ENCODE measurements at regions not wholly inside any gene's neighbourhood (a gene's known extent, or its start where the extent isn't known, plus 50 kb on each side); places are given as distances from the start of the nearest gene placed in this dataset.

DNA sequence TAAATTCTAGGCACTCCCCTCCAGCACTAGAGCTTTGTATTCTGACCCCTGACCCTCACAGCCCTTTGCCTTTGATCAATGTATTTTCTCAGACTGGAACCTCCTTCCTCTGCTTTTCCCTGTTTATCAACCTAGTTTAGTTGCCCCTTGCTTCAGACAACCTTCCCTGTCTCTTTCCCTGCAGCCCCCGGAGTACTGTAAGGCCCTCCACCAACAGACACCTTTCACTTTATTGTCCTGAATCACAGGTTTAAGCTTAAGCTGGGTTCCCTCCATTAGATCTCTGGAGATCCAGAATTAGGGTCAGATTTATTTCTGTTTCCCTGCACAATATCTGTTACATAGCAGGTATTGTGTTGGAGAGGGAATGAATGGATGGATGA lies 140.2 kb downstream of the DDX1 start:
- no peak overlapping the region for H3K4me3 ChIP-seq
- H3K27me3 Mint-ChIP-seq (ENCODE audit: insufficient read depth, low read depth, poor library complexity): peaks cover 4% of the 10 kb centered on the region
- H3K36me3 Mint-ChIP-seq (ENCODE audit: low read depth): no peaks in the 10 kb centered on the region
- no peaks in the 10 kb centered on the region for H3K9me3 Mint-ChIP-seq
- no peaks in the 10 kb centered on the region for H3F3A ChIP-seq (replicated peaks; ENCODE audit: low read depth)
- H3K79me2 ChIP-seq (replicated peaks; ENCODE audit: insufficient read depth): no peaks in the 10 kb centered on the region
- no peak for ATAC-seq
- no peak overlapping the region for H3K4me3 Mint-ChIP-seq
- H3K4me2 ChIP-seq: no peak overlapping the region
- DNase-seq (ENCODE audit: low spot score): no peak
- no peaks in the 10 kb centered on the region for H4K20me1 ChIP-seq (replicated peaks; ENCODE audit: insufficient read depth)
- no peak overlapping the region; the same call in 1 of the 2 replicates for H2AFZ ChIP-seq
- no peaks in the 10 kb centered on the region for H3K27me3 ChIP-seq (ENCODE audit: insufficient read depth)
- no peaks in the 10 kb centered on the region for H3K9me2 ChIP-seq (ENCODE audit: insufficient read depth)
- H3K4me1 Mint-ChIP-seq: peaks cover 18% of the 10 kb centered on the region
- no peak for TF ChIP-seq JUNB (IDR thresholded peaks at IDR 0.05; ENCODE audit: unreplicated experiment)
- no peak for TF ChIP-seq ZNF331 (CRISPR knock-in tag; IDR thresholded peaks at IDR 0.05; ENCODE audit: low read depth)
- no peak overlapping the region for H3K27ac ChIP-seq (ENCODE audit: low read depth)
- no peak overlapping the region for H3K27ac Mint-ChIP-seq
- no peaks in the 10 kb centered on the region for H3K36me3 ChIP-seq (ENCODE audit: insufficient read depth)
- H3K4me1 ChIP-seq (ENCODE audit: insufficient read depth): no peaks in the 10 kb centered on the region

DNA sequence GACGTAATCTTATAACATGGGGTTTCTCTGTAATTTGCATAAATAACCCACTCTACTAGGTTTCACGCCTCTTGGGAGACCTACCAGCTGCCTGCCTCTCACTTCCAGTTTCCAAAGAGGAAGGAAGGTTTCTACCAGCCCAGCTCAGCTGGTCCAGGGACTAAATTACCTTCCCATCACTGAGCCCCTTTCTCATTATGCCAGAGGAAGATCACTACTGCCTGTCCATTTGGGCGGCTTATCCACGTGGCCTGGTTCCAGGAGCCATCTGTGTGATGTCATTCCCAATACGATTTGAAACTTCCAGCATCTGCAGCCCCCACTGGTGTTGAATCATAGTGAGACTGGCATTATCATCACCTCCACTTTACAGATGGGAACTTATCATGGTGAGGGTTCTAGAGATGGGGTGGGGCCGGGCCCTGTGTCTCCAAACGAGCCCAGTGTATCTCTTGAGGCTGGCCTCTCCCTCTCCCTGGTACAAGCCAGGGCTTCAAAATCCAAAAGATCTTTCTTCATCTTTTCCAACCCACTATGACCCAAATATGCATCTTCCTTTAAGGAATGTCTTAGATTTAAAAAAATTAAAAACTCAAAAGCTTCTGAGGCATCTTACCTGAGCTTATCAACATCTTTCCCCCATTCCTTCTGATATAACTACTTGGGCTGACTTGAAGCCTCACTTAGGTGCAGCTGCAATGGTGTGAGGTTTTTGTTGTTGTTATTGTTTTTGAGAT lies 140.8 kb downstream of the DDX1 start:
- Mint-ChIP-seq H3K36me3 (ENCODE audit: low read depth) (no peaks in the 10 kb centered on the region), H3K27ac (no peak overlapping the region), H3K4me3 (no peak overlapping the region), H3K9me3 (no peaks in the 10 kb centered on the region), H3K4me1 (peaks cover 18% of the 10 kb centered on the region), H3K27me3 (ENCODE audit: insufficient read depth, low read depth, poor library complexity) (peaks cover 4% of the 10 kb centered on the region)
- ATAC-seq: no peak
- no peaks in the 10 kb centered on the region for H3K4me1 ChIP-seq (ENCODE audit: insufficient read depth)
- no peaks in the 10 kb centered on the region for H3K79me2 ChIP-seq (replicated peaks; ENCODE audit: insufficient read depth)
- TF ChIP-seq JUNB (IDR thresholded peaks at IDR 0.05; ENCODE audit: unreplicated experiment) (no peak), CREB1 (CRISPR knock-in tag; IDR thresholded peaks at IDR 0.05; ENCODE audit: low read depth) (no peak), EZH2phosphoT487 (IDR thresholded peaks at IDR 0.05; ENCODE audit: unreplicated experiment) (no peak), STAT1 (IDR thresholded peaks at IDR 0.05; ENCODE audit: unreplicated experiment) (no peak), EZH2 (IDR thresholded peaks at IDR 0.05; ENCODE audit: low read depth, unreplicated experiment) (no peak), ZNF331 (CRISPR knock-in tag; IDR thresholded peaks at IDR 0.05; ENCODE audit: low read depth) (no peak)
- TF ChIP-seq, protein P1, sequence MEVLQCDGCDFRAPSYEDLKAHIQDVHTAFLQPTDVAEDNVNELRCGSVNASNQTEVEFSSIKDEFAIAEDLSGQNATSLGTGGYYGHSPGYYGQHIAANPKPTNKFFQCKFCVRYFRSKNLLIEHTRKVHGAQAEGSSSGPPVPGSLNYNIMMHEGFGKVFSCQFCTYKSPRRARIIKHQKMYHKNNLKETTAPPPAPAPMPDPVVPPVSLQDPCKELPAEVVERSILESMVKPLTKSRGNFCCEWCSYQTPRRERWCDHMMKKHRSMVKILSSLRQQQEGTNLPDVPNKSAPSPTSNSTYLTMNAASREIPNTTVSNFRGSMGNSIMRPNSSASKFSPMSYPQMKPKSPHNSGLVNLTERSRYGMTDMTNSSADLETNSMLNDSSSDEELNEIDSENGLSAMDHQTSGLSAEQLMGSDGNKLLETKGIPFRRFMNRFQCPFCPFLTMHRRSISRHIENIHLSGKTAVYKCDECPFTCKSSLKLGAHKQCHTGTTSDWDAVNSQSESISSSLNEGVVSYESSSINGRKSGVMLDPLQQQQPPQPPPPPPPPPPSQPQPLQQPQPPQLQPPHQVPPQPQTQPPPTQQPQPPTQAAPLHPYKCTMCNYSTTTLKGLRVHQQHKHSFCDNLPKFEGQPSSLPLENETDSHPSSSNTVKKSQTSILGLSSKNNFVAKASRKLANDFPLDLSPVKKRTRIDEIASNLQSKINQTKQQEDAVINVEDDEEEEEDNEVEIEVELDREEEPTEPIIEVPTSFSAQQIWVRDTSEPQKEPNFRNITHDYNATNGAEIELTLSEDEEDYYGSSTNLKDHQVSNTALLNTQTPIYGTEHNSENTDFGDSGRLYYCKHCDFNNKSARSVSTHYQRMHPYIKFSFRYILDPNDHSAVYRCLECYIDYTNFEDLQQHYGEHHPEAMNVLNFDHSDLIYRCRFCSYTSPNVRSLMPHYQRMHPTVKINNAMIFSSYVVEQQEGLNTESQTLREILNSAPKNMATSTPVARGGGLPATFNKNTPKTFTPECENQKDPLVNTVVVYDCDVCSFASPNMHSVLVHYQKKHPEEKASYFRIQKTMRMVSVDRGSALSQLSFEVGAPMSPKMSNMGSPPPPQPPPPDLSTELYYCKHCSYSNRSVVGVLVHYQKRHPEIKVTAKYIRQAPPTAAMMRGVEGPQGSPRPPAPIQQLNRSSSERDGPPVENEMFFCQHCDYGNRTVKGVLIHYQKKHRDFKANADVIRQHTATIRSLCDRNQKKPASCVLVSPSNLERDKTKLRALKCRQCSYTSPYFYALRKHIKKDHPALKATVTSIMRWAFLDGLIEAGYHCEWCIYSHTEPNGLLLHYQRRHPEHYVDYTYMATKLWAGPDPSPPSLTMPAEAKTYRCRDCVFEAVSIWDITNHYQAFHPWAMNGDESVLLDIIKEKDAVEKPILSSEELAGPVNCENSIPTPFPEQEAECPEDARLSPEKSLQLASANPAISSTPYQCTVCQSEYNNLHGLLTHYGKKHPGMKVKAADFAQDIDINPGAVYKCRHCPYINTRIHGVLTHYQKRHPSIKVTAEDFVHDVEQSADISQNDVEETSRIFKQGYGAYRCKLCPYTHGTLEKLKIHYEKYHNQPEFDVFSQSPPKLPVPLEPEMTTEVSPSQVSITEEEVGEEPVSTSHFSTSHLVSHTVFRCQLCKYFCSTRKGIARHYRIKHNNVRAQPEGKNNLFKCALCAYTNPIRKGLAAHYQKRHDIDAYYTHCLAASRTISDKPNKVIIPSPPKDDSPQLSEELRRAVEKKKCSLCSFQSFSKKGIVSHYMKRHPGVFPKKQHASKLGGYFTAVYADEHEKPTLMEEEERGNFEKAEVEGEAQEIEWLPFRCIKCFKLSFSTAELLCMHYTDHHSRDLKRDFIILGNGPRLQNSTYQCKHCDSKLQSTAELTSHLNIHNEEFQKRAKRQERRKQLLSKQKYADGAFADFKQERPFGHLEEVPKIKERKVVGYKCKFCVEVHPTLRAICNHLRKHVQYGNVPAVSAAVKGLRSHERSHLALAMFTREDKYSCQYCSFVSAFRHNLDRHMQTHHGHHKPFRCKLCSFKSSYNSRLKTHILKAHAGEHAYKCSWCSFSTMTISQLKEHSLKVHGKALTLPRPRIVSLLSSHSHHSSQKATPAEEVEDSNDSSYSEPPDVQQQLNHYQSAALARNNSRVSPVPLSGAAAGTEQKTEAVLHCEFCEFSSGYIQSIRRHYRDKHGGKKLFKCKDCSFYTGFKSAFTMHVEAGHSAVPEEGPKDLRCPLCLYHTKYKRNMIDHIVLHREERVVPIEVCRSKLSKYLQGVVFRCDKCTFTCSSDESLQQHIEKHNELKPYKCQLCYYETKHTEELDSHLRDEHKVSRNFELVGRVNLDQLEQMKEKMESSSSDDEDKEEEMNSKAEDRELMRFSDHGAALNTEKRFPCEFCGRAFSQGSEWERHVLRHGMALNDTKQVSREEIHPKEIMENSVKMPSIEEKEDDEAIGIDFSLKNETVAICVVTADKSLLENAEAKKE (CRISPR knock-in tag; IDR thresholded peaks at IDR 0.05): no peak
- TF ChIP-seq, protein P2, sequence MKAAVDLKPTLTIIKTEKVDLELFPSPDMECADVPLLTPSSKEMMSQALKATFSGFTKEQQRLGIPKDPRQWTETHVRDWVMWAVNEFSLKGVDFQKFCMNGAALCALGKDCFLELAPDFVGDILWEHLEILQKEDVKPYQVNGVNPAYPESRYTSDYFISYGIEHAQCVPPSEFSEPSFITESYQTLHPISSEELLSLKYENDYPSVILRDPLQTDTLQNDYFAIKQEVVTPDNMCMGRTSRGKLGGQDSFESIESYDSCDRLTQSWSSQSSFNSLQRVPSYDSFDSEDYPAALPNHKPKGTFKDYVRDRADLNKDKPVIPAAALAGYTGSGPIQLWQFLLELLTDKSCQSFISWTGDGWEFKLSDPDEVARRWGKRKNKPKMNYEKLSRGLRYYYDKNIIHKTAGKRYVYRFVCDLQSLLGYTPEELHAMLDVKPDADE (IDR thresholded peaks at IDR 0.05): no peak
- TF ChIP-seq, protein P3, sequence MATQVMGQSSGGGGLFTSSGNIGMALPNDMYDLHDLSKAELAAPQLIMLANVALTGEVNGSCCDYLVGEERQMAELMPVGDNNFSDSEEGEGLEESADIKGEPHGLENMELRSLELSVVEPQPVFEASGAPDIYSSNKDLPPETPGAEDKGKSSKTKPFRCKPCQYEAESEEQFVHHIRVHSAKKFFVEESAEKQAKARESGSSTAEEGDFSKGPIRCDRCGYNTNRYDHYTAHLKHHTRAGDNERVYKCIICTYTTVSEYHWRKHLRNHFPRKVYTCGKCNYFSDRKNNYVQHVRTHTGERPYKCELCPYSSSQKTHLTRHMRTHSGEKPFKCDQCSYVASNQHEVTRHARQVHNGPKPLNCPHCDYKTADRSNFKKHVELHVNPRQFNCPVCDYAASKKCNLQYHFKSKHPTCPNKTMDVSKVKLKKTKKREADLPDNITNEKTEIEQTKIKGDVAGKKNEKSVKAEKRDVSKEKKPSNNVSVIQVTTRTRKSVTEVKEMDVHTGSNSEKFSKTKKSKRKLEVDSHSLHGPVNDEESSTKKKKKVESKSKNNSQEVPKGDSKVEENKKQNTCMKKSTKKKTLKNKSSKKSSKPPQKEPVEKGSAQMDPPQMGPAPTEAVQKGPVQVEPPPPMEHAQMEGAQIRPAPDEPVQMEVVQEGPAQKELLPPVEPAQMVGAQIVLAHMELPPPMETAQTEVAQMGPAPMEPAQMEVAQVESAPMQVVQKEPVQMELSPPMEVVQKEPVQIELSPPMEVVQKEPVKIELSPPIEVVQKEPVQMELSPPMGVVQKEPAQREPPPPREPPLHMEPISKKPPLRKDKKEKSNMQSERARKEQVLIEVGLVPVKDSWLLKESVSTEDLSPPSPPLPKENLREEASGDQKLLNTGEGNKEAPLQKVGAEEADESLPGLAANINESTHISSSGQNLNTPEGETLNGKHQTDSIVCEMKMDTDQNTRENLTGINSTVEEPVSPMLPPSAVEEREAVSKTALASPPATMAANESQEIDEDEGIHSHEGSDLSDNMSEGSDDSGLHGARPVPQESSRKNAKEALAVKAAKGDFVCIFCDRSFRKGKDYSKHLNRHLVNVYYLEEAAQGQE (IDR thresholded peaks at IDR 0.05; ENCODE audit: unreplicated experiment): no peak
- H3K36me3 ChIP-seq (ENCODE audit: insufficient read depth): no peaks in the 10 kb centered on the region
- H4K20me1 ChIP-seq (replicated peaks; ENCODE audit: insufficient read depth): no peaks in the 10 kb centered on the region
- H3K27ac ChIP-seq (ENCODE audit: low read depth): no peak overlapping the region
- H3K9me2 ChIP-seq (ENCODE audit: insufficient read depth): no peaks in the 10 kb centered on the region
- H3K4me3 ChIP-seq: no peak overlapping the region
- no peak overlapping the region for H2AFZ ChIP-seq
- H3F3A ChIP-seq (replicated peaks; ENCODE audit: low read depth): no peaks in the 10 kb centered on the region
- no peak overlapping the region for H3K4me2 ChIP-seq
- no peak for DNase-seq (ENCODE audit: low spot score)
- H3K27me3 ChIP-seq (ENCODE audit: insufficient read depth): no peaks in the 10 kb centered on the region

Measured in GM23338 (cell line).